B cell (primary cell): ENCODE measurements at regions not wholly inside any gene's neighbourhood (a gene's known extent, or its start where the extent isn't known, plus 50 kb on each side); places are given as distances from the start of the nearest gene placed in this dataset.

Source experiments
- ATAC-seq: fragments of 200-7000 bp; cut with Tn5 transposase; one replicate; pipeline ENCODE4 v1.10.0; 2021; ENCODE audit warnings: low read depth, mild to moderate bottlenecking, moderate number of reproducible peaks, moderate library complexity
- CTCF ChIA-PET: fragments of 350-600 bp; sonication (Branson Sonifier 250); formaldehyde crosslinking; loops from one replicate; lab custom pipeline; 2021; ENCODE audit warnings: antibody characterized with exemption, inconsistent platforms; lab: Charles Lee
- POLR2A ChIA-PET: fragments of 350-600 bp; sonication (Branson Sonifier 250); formaldehyde crosslinking; loops from one replicate; lab custom pipeline; 2021; ENCODE audit warnings: antibody characterized with exemption; lab: Charles Lee
- DNase-seq: peaks from one replicate; pipeline ENCODE4 v3.0.0; 2013
- H2AFZ ChIP-seq: 2 replicates; pipeline ENCODE4 v1.6.1; 2012; ENCODE audit warnings: mild to moderate bottlenecking, low read depth, low read length; ENCODE audit not compliant: insufficient read depth, poor library complexity, severe bottlenecking
- H3K27ac ChIP-seq, 2 donors: 1 replicate in 1 of 2; 2 replicates in 1 of 2; pipeline ENCODE4 v1.5.1; 2012 to 2013; ENCODE audit warnings: low read length in 2 of 2, mild to moderate bottlenecking in 2 of 2, moderate library complexity in 1 of 2
- H3K27me3 ChIP-seq, 4 experiments: fragments of 200-600 bp in 1 of 4; sonication (generic) in 1 of 4; replicated peaks in 1 of 4; 1 replicate in 2 of 4; 2 replicates in 2 of 4; pipeline versions ENCODE4 v1.6.1 to v1.7.0; 2013 to 2016; ENCODE audit warnings: low read length in 3 of 4, mild to moderate bottlenecking in 2 of 4, mixed read lengths in 1 of 4, moderate library complexity in 1 of 4; ENCODE audit not compliant: insufficient read depth in 4 of 4, control insufficient read depth in 3 of 4; ENCODE audit errors: control extremely low read depth in 1 of 4
- H3K36me3 ChIP-seq, 2 experiments: replicated peaks in 1 of 2; 1 replicate in 1 of 2; 2 replicates in 1 of 2; pipeline versions ENCODE4 v1.6.1 to v1.7.1; 2013; ENCODE audit warnings: low read length in 1 of 2; ENCODE audit not compliant: insufficient read depth in 2 of 2, control insufficient read depth in 1 of 2; ENCODE audit errors: control extremely low read depth in 1 of 2, extremely low read depth in 1 of 2
- H3K4me1 ChIP-seq, 2 donors: fragments of 200-600 bp in 1 of 2; sonication (generic) in 1 of 2; 1 replicate in 1 of 2; 2 replicates in 1 of 2; pipeline versions ENCODE4 v1.5.1 to v1.6.1; 2013 to 2017; ENCODE audit warnings: low read length in 2 of 2; ENCODE audit not compliant: control insufficient read depth in 2 of 2, insufficient read depth in 2 of 2
- H3K4me2 ChIP-seq: replicated peaks from 2 replicates; pipeline ENCODE3; 2012; ENCODE audit warnings: mild to moderate bottlenecking, low read depth, low read length; ENCODE audit not compliant: poor library complexity, severe bottlenecking
- H3K4me3 ChIP-seq, 5 experiments: fragments of 200-600 bp in 1 of 5; sonication (generic) in 1 of 5; 1 replicate in 3 of 5; 2 replicates in 2 of 5; pipeline versions ENCODE4 v1.5.1 to v1.7.0; 2011 to 2016; ENCODE audit warnings: low read length in 4 of 5, mild to moderate bottlenecking in 4 of 5, low read depth in 2 of 5, control low read depth in 1 of 5, moderate library complexity in 1 of 5; ENCODE audit not compliant: insufficient read depth in 1 of 5; ENCODE audit errors: control extremely low read depth in 1 of 5, extremely low read depth in 1 of 5
- H3K79me2 ChIP-seq: fragments of 200-600 bp; sonication (generic); one replicate; pipeline ENCODE4 v1.6.0; 2016; ENCODE audit warnings: low read length; ENCODE audit not compliant: control insufficient read depth, insufficient read depth
- H3K9ac ChIP-seq: fragments of 200-600 bp; sonication (generic); 2 replicates; pipeline ENCODE4 v1.6.1; 2017; ENCODE audit warnings: mild to moderate bottlenecking, low read length, moderate library complexity
- H3K9me3 ChIP-seq, 3 donors: one replicate each; pipeline versions ENCODE4 v1.6.1 to v1.7.1; 2013; ENCODE audit warnings: low read length in 2 of 3; ENCODE audit not compliant: control insufficient read depth in 2 of 3, insufficient read depth in 1 of 3; ENCODE audit errors: control extremely low read depth in 1 of 3
- H4K20me1 ChIP-seq: 2 replicates; pipeline ENCODE4 v1.6.0; 2012; ENCODE audit warnings: mild to moderate bottlenecking, low read length; ENCODE audit not compliant: insufficient read depth, control insufficient read depth, poor library complexity, severe bottlenecking
- H3K27ac Mint-ChIP-seq: one replicate; pipeline ENCODE4 v1.8.0; 2021; ENCODE audit warnings: mixed read lengths
- H3K27me3 Mint-ChIP-seq: one replicate; pipeline ENCODE4 v1.8.0; 2021; ENCODE audit warnings: mixed read lengths
- H3K4me1 Mint-ChIP-seq: one replicate; pipeline ENCODE4 v1.8.0; 2021; ENCODE audit warnings: mixed read lengths
- H3K4me3 Mint-ChIP-seq: one replicate; pipeline ENCODE4 v1.8.0; 2021; ENCODE audit warnings: mixed read lengths
- H3K9me3 Mint-ChIP-seq: one replicate; pipeline ENCODE4 v1.8.0; 2022; ENCODE audit warnings: mixed read lengths; ENCODE audit not compliant: insufficient read depth
- CTCF ChIP-seq: fragments of 200-600 bp; IDR thresholded peaks from one replicate; pipeline ENCODE4 v1.8.0; 2022; ENCODE audit warnings: antibody characterized with exemption, mild to moderate bottlenecking
- EZH2 ChIP-seq: IDR thresholded peaks from 2 replicates; pipeline ENCODE4 v1.6.1; 2012; ENCODE audit warnings: borderline replicate concordance, low read depth, mild to moderate bottlenecking, moderate library complexity, low read length; ENCODE audit not compliant: insufficient read depth, poor library complexity, severe bottlenecking
- WGBS: methylation state at CpG from one replicate; pipeline ENCODE4 v1.1.5; 2013; ENCODE audit warnings: missing lambda C conversion rate; ENCODE audit not compliant: insufficient coverage; 5-methylcytosine and 5-hydroxymethylcytosine counted together
- intact Hi-C: fragments of 100-400 bp; cut with micrococcal nuclease; formaldehyde crosslinking; loops from one replicate; pipeline ENCODE4 v1.10.0; 2022

- Histone ChIP-seq H4K20me1 (no peaks in the 10 kb centered on the region), H3K4me1 (no peaks in the 10 kb centered on the region), H3K4me3 (no peak overlapping the region), H3K27me3 (peaks cover 0 to 3% (median 0%) of the 10 kb centered on the region in 4 experiments), H3K79me2 (no peaks in the 10 kb centered on the region), H3K36me3 (no peaks in the 10 kb centered on the region), H3K9me3 (peaks cover 0 to 6% (median 0%) of the 10 kb centered on the region in 3 donors), H3K9ac (no peak overlapping the region), H3K4me2 (no peak overlapping the region), H2AFZ (no peak overlapping the region), H3K27ac (no peak overlapping the region)
- no peak overlapping the region for H3K4me3 Mint-ChIP-seq
- ChIA-PET CTCF (interaction anchor here (1.1 kb wide), 1 partner anchor 62 kb away, joined by 3 read pairs; no protein-coding TSS in a partner anchor), POLR2A (no interaction called here)
- ATAC-seq (no peak), DNase-seq (no peak)
- H3K9me3 Mint-ChIP-seq: peaks cover under 1% of the 10 kb centered on the region
- intact Hi-C loops: no loop called here
- H3K4me1 Mint-ChIP-seq: no peaks in the 10 kb centered on the region
- no peak for TF ChIP-seq CTCF
- TF ChIP-seq EZH2: no peak
- H3K27me3 Mint-ChIP-seq: peaks cover 4% of the 10 kb centered on the region
- no peak overlapping the region for H3K27ac Mint-ChIP-seq
- 87% methylated on average over 4 of the region's 4 CpGs for WGBS
Observed at GRCh38 chr17:72498364-72499210, 377.8 kb downstream of the SOX9 start.
